ENCODE measurements at regions not wholly inside any gene's neighbourhood (a gene's known extent, or its start where the extent isn't known, plus 50 kb on each side); places are given as distances from the start of the nearest gene placed in this dataset.

DNA sequence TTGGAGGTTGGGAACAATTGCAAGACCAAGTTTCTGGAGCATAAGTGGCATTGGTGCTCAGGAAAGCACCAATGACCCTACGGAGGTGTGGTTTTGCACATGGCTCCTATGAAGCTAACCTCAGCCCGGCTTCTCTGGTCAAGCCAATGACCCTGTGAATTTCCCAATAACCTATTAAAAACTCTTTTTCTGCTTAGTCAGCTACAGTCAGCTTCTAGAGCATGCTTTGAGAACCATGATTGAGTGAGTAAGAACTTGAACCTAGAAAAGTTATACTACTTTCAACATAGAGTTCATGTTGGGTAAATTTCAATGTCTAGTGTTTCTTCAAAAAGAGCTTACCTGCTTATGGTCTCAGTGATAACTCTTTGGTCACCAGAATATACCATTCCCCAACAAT, 163.2 kb downstream of the RSL24D1 start:
- FAIRE-seq, result no peak

DNA sequence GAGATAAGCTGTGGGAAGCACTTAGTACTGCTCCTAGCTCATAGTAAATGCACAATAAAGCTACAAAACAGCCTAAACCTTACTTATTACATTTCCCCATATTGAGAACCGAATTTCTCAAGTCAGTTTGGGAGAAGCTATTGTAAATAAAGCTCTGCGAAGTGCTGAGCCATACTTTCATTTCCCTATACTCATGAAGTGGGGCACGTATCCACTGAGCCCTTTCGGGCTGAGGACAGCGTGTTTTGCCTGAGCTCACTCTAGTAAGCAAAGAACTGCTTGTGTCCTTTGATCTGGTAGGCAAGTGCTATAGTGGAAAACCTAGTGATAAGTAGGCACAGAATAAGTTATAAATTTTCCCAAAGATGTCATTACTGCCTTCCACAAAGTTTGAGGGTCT, 165.0 kb downstream of the RSL24D1 start:
- no peak for DNase-seq (ENCODE audit: insufficient read length, low spot score)
- no peak for FAIRE-seq

More for the DNA sequence above, 163.2 kb downstream of the RSL24D1 start:
- DNase-seq (ENCODE audit: insufficient read length, low spot score), result no peak

DNA sequence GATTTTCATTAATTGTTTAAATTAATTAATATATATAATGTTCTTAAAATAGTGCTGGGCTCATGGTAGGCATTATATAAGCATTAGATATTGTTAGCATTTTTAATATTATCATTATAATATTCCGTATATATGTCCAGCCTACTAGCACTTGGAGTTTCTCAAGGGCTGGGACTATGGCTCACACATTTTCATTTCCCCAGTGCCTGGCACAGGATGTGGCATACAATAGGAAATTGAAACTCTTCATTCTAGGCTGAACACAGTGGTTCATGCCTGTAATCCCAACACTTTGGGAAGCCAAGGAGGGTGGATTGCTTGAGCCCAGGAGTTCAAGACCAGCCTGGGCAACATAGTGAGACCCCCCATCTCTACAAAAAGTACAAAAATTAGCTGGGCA, 170.4 kb downstream of the RSL24D1 start:
- FAIRE-seq (no peak), DNase-seq (ENCODE audit: insufficient read length, low spot score) (no peak)

DNA sequence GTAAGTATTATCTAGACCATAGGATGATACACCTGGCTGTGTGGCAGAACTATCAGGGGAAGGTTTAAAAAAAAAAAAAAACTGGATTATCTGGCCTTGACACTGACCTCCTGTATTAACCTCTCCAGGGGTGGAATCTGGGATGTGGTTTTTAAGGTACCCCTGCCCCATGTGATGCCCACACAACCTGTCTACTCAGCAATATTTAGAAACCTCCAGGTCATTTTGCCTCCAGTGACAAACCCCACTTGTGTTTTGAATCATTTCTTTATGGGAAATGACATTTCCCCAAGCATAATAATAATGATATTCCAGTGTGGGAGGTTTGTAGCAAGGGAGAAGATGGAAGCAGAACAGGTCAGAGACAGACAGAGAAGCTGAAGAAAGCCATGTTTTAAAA, 179.1 kb downstream of the RSL24D1 start:
- no peak for FAIRE-seq

DNA sequence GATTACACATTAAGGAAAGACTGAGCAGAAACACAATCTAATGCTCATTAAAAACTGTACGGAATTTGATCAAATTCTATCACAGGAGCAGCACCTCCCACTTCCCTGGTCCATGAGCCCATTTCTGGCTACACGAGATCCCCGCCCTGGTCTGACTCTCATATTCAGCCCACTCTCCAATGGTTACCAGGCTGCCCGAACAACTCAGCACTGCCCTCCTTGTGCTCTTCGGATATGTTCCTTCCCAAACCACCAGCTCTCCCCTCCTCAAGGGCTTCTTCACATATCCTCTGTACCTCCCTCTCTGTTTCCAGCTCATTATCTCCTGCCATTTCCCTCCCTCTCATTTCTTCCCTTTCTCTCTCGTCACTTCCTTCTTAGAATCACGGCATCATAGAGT, 180.5 kb downstream of the RSL24D1 start:
- FAIRE-seq (no peak), DNase-seq (ENCODE audit: insufficient read length, low spot score) (no peak)

More for the DNA sequence above, 179.1 kb downstream of the RSL24D1 start:
- DNase-seq (ENCODE audit: insufficient read length, low spot score), result no peak

DNA sequence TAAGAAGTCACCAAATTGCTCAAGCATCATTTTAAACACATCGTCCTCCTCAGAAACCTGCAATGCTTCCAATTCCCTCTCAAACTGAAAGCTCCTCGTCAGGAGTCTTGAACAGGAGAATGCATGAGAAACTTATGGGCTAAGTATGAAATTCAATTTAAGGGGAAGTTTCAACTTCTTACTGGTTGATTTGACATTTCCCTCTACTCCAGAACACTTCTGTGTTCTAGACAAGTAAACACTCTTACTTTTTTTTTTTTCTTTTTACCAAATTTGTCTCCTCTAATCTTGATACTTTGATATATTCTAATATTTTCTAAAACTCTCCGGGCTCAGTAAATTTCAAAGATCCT, 181.7 kb downstream of the RSL24D1 start:
- DNase-seq (ENCODE audit: insufficient read length, low spot score) (no peak), FAIRE-seq (no peak)

DNA sequence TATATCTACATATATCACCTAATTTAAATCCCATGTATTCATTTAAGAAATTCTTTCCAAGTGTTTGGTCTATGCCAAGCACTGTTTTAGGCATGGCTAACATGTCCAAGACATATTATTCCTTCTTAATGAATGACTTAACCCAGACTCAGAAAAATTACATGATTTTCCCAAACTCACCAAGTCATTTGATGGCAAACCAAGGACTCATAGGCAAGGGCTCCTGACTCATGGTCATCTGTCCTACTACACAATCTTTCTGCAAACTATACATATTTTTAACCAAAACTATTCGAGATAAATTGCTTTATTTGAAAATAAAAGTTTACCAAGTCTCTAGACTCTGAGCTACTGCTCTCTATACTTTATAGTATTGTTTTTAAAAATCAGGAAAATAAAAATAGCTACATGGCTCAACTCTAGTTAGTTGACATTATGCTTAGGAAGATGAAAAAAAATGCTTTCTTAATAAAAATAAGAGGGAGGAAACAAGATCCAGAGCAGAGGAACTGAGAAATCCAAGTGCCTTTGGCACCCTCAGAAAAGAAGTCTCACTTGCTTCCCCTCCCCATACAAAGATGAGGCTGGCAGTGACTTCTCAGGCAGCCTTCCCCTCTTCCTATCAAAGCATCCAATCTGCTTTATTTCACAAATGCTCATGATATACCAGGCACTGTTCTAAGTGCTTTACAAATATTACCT, 182.2 kb downstream of the RSL24D1 start:
- no peak for DNase-seq (ENCODE audit: insufficient read length, low spot score)

DNA sequence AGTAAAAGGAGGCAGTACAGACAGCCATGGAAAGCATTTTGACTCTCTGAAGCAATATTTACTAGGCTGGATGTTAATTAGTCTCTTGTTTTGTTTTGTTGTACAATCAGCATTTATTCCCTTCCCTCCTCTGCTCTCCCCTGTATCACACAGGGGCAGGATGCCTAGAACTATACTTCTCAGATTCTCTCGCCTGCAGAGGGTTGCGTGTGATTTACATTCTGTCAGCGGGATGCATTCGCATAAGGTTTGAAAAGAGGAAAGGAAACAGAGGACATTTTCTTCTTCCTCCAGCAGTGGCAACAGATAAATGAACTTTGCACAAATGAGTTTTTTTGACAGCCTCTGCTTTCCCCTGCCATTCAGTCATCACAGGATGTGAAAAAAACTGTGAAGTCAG, 188.3 kb downstream of the RSL24D1 start:
- FAIRE-seq (no peak), DNase-seq (ENCODE audit: insufficient read length, low spot score) (no peak)

More for the DNA sequence above, 182.2 kb downstream of the RSL24D1 start:
- FAIRE-seq, result no peak

DNA sequence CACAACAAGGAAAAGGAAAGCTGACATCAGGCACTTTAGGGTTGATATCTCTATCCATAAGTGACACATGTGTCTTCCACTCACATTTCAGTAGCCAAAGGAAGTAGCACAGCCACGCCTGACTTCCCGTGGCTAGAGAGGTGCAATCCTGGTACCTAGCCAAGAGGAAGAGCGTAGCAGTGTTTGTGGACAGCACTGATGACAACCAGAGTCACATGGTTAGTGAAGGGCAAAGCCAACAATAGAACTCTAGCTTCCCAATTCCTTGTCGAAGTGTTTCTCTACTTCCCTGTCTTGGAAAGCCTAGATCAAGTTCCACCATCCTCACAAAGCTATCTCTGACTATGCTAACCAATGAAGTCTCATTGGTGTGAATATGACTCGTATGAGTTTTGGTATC, 189.2 kb downstream of the RSL24D1 start:
- FAIRE-seq (no peak), DNase-seq (ENCODE audit: insufficient read length, low spot score) (no peak)

DNA sequence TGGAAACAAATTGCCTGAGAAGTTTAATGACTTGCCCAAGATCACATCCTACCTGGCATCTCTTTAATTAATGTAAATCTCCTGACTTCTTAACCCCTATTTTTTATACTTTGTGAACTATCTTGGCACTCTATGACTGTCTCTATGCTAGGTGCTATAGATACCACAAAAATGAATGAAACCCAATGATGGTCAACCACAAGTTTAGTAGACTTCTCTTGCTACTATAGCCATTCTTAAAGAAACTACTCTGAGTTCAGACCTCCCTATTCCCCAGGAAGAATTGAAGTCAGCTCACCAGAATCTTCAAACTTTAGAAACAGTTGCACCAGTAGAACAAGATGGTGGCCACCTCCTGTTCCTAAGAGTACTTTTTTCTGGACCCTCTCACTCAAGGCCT, 191.1 kb downstream of the RSL24D1 start:
- FAIRE-seq (no peak), DNase-seq (ENCODE audit: insufficient read length, low spot score) (no peak)

DNA sequence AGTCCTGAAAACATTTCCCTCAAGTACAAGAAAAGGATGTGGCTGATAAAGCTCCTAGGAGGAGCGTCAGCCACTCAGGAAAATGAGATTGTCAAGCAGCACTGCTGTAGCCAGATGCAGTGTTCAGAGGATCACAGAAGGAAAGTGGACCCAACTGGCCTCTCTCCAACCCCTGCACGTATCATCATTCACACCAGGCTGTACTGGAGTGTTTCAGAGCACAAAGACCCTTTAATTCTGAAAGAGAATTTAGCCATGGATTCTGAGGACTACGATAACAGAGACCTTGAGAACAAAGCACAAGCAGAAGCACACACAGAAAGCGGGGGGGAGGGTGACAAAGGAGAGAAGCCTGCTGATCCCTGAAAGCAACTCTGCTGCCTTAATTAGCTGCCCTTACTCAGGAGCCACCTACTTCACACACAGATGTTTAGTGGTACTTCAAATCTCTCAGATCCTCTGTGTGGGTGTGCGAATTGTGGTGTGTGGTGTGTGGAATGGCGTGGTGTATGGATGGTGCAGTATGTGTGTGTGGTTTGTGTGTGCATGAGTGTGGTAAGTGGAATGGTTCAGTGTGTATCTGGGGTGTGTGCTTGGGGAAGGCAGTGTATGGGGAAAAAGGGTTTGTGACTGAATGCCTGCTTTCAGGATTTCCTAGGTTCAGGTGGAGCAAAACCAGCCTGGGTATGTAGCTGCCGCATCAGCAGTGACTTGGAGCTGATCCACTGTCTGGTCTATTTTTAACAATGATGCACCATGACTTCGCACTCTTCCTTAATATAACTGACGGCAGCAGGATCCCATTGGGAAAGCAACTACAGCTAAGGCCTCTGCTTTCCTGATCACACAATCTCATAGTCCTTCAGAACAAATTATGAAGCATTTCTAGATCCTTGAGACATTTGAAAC, 192.5 kb downstream of the RSL24D1 start:
- FAIRE-seq (no peak), DNase-seq (ENCODE audit: insufficient read length, low spot score) (no peak)

DNA sequence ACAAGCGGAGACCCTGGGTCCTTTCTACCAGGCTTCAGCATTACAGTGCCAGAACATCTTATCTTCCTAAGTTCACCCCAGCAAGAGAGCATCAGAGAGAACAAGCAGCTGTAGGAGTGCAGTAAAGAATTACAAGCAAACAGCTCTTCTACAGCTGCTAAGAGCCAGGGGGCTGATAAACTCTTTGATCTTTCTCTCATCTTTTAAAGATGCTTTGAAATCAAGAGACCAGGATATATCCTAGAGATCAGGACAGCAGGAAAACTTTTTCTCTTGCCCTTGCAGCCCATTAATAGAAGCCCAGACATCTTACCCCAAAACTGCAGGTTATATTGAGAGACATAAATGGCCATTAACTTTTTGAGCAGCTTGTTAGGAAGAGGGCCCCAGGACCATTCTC, 198.1 kb downstream of the RSL24D1 start:
- DNase-seq (ENCODE audit: insufficient read length, low spot score), result no peak
- no peak for FAIRE-seq

DNA sequence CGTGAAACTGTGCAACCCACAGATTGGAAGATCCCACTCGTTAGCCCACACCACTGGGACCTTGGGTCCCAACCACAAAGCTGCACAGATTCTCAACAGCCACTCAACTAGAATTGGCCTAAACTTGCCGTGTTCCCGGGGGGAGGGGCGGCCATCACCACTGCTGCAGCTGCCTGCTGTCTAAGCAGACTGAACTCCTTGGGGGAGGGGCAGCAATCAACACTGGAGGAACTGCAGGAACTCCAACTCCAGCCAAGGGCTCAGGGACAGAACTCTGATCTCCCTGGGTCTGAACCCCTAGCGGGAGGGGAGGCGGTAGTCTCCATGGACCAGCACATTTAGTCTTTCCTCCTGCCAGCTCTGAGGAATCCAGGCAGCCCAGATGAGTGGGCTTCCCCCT, 205.9 kb downstream of the RSL24D1 start:
- FAIRE-seq (no peak), DNase-seq (ENCODE audit: insufficient read length, low spot score) (no peak)

DNA sequence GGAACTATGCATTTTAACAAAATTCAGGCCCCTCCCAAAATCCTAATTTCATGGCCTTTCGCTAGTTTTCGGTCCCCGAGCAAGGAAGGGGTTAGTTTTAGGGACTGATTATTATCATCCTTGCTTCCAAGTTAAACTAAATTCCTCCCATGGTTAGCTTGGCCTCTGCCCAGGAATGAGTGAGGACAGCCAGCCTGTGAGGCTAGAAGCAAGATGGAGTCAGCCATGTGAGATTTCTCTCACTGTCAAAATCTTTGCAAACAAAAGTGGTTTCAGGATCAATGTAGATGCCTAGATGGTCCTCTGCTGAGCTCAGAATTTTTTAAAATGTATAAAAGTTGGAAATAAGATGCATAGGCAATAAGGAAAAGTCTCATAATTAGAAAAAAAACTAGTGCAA, 208.9 kb downstream of the RSL24D1 start:
- FAIRE-seq, result no peak
- no peak for DNase-seq (ENCODE audit: insufficient read length, low spot score)

DNA sequence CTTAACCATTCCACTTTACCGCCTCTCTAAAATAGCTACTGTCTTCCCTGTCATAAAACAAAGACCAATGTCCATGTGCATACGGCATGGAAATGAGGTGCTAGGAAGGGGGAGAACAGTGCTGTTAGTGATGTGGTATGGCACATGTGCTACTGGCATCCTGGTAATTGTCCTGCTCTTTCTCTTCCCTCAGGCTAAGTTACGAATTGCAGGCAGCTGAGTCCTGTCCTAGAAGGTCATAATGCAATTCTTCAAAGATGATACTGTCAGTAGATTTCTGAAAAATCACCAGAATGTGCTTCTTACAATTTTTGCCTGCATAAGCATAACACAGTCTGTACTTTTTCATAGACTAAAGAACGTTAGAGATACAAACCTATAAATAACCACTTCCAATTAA, 216.8 kb downstream of the RSL24D1 start:
- FAIRE-seq, result no peak

DNA sequence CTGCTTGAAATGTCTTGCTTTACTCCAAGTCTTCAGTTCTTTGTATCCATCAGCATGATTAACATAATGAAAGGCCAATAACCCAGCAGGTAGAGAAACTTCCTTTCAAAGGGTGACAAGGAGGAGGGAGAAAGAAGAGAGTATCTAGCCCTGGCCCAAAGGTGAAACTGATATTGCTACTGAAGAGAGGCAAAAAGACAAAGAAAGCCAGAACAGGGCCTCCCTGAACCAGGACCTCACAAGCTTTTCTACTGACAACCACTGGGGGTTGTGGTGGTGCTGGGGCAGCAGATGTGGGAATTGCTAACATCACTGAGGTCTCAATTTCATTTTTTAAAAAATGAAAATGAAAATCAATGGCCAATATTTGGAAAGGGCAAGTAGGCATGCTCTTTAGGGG, 234.1 kb downstream of the RSL24D1 start:
- FAIRE-seq (no peak), DNase-seq (ENCODE audit: insufficient read length, low spot score) (no peak)

More for the DNA sequence above, 216.8 kb downstream of the RSL24D1 start:
- no peak for DNase-seq (ENCODE audit: insufficient read length, low spot score)

DNA sequence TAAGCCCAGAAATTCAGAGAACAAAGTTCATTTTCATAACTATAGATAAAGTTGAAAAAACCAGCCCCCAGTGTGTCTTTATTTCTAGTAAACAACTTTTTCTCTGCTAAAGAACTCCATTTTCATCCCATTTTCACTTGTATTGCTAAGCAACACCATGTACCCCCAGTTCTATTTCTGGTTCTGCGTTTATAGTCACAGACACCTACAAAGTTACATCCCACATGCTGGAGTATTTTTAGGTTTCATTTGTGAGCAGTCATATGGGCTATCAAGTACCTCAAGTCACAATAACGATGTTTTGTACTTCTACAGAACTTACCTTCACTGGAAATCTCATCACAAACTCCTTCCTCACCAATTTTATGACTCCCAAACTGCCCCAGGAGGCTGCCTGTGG, 236.5 kb downstream of the RSL24D1 start:
- FAIRE-seq (no peak), DNase-seq (ENCODE audit: insufficient read length, low spot score) (no peak)

DNA sequence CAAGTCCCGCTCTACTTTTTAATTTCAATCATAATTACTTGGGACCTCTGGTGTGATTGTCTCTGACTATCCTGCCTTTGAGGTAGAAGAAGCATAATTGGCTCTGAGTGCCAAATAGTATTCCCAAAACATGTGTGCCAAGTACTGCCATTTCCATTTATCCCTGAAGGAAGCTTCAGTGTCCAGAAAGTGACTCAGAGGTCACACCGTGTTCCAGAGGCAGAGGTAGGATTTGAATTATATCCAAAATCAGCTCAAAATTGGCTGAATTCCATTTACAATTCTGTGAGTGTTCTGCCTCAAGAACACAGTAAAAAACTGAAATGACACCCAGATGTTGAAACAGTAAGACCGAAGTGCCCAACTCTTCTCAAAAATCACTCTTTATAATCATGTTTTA, 255.3 kb downstream of the RSL24D1 start:
- no peak for FAIRE-seq
- DNase-seq (ENCODE audit: insufficient read length, low spot score), result no peak

DNA sequence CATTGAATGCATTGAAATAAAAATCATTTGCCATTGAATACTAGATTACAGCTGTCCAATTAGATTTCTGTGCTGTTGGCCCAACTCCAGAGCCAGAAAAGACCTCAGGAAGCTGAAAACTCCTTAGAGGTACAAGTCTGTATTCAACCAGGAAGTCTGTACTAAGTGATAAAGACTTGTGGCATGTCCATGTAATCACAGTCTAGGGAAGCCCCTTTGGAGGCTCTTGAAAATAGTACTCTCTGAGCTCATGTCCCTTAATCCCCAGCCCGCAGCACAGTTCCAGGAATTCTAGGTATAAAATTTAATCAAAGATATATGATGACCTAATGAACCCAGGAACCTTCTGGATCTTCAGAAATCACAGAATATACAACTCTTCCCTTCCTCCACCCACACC, 279.4 kb downstream of the RSL24D1 start:
- FAIRE-seq, result no peak
- DNase-seq (ENCODE audit: insufficient read length, low spot score), result no peak

DNA sequence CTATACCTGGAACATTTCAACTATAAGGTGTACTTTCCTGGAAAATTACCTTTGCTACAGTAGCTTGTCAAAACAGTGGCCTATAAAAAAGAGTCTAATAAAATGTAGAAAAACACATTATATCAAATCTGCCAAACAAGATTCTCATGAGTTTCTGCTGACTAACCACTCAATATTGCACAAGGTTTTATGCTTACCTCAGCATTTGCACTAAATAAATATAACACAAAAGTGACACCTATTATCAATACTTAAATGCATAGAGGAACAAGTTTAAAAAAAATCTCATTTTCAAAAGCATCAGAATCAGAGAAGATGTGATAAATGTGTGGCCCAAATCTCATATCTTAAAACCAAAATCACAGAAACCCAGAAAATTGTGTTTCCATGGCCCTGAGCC, 281.4 kb downstream of the RSL24D1 start:
- DNase-seq (ENCODE audit: insufficient read length, low spot score) (no peak), FAIRE-seq (no peak)

DNA sequence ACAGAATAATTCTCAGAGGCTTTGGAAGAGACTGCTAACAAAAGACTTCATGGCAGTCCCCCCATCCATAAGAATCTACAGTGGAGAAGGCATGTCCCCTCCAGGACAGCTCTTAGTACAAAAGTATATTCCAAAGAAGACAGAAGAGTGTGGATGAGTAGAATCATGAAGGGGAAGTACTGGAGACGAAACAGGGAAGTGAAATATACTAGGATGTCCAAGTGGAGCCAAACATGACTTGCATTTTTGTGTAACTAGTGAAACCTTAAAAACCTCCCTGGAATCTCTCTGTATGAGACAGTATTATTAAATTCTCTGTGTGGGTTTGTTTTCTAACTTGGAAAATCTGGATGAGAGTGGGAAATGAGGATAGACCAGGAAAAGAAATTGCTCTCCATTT, 312.4 kb downstream of the RSL24D1 start:
- FAIRE-seq (no peak), DNase-seq (ENCODE audit: insufficient read length, low spot score) (no peak)

DNA sequence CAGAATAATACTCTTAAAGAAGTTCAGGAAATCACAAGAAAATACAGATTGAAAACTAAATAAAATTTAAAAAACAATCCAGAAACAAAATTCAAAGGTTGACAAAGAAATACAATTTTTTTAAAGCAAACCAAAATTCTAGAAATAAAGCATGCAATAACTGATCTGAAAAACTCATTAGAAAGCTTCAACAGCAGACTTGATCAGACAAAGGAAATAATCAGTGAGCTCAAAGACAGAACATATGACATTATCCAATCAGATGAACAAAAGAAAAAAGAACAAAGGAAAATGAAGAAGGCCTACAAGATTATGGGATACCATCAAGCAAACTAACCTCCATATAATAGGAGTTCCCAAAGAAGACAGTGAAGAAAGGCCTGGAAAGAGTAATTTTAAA, 336.8 kb downstream of the RSL24D1 start:
- FAIRE-seq, result no peak
- no peak for DNase-seq (ENCODE audit: insufficient read length, low spot score)

Data from GM19239 (cell line).